ENCODE measurements at regions not wholly inside any gene's neighbourhood (a gene's known extent, or its start where the extent isn't known, plus 50 kb on each side); places are given as distances from the start of the nearest gene placed in this dataset.

DNA sequence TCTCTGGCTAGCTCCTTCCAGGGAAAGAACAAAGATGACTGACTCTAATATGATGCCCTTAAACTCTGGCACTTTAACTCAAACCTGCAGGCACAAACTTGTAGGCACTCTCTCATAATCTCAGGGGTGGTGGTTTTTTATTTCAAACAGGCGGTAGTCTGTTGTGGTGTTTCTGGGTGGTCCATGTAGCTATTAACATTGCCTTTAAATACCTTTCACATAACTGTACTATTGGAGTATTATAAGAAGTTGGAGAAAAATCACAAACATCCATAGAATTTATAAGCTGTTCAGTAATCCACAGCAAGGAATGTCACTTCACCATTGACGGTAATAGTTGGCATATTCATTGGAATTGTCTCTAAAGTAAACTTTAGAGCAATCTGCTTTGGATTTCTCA, 204.2 kb upstream of the PDE5A start:
- ATAC-seq (no peak), DNase-seq (ENCODE audit: low read depth, low spot score) (no peak), FAIRE-seq (no peak)
- Histone ChIP-seq H3K27me3 (replicated peaks in 1 of 2; ENCODE audit: control insufficient read depth in 2 of 2, insufficient read depth in 2 of 2, low read length in 1 of 2) (no peaks in the 10 kb centered on the region), H2AFZ (ENCODE audit: control insufficient read depth, low read depth, low read length) (no peak overlapping the region), H4K20me1 (ENCODE audit: control insufficient read depth, insufficient read depth) (no peaks in the 10 kb centered on the region), H3K4me3 (no peak overlapping the region), H3K4me1 (ENCODE audit: control insufficient read depth, insufficient read depth, low read length) (no peaks in the 10 kb centered on the region), H3K79me2 (ENCODE audit: control insufficient read depth, insufficient read depth, low read length) (no peaks in the 10 kb centered on the region), H3K9ac (ENCODE audit: control insufficient read depth, insufficient read depth, low read length) (no peak overlapping the region), H3K27ac (ENCODE audit: control insufficient read depth, insufficient read depth) (no peak overlapping the region), H3K36me3 (ENCODE audit: control insufficient read depth in 2 of 2, insufficient read depth in 2 of 2, low read length in 1 of 2) (no peaks in the 10 kb centered on the region), H3K9me3 (replicated peaks; ENCODE audit: control insufficient read depth, insufficient read depth, low read length) (no peaks in the 10 kb centered on the region), H3K4me2 (ENCODE audit: control insufficient read depth, insufficient read depth) (no peak overlapping the region)
- WGBS (ENCODE audit: insufficient coverage, insufficient replicate concordance, low lambda C conversion rate, missing lambda C conversion rate) = 91% methylated on average over 2 of the region's 2 CpGs
- BruUV-seq (replicated peaks) = no TSS peak
- POLR2A ChIA-PET = no interaction called here
- in situ Hi-C loops (cut with MboI) (no loop called here), intact Hi-C loops (cut with micrococcal nuclease; ENCODE audit: unreplicated experiment) (no loop called here)
- RAD21 ChIA-PET (ENCODE audit: unreplicated experiment) = no interaction called here
- TF ChIP-seq RB1 (IDR thresholded peaks at IDR 0.05; ENCODE audit: borderline replicate concordance) (no peak), CREM (IDR thresholded peaks at IDR 0.05; ENCODE audit: low read depth) (no peak), NFIC (IDR thresholded peaks at IDR 0.05; ENCODE audit: low read depth, low read length) (no peak), SPI1 (IDR thresholded peaks at IDR 0.05; ENCODE audit: borderline replicate concordance, insufficient read depth, low read depth, low read length) (no peak), MAX (IDR thresholded peaks at IDR 0.05; ENCODE audit: low read depth, low read length) (no peak), NRF1 (conservative IDR thresholded peaks at IDR 0.05; ENCODE audit: low read depth, low read length) (no peak), RUNX3 (IDR thresholded peaks at IDR 0.05; ENCODE audit: low read length) (no peak), SIN3A (IDR thresholded peaks at IDR 0.05; ENCODE audit: low read depth, low read length) (no peak), WRNIP1 (IDR thresholded peaks at IDR 0.05; ENCODE audit: borderline replicate concordance, low read depth, low read length) (no peak), EZH2 (IDR thresholded peaks at IDR 0.05; ENCODE audit: borderline replicate concordance, control insufficient read depth, low read depth, low read length) (no peak), NKRF (conservative IDR thresholded peaks at IDR 0.05) (no peak), PKNOX1 (IDR thresholded peaks at IDR 0.05) (no peak), TCF12 (IDR thresholded peaks at IDR 0.05; ENCODE audit: low read depth, low read length) (no peak)
- TF ChIP-seq, protein P1, sequence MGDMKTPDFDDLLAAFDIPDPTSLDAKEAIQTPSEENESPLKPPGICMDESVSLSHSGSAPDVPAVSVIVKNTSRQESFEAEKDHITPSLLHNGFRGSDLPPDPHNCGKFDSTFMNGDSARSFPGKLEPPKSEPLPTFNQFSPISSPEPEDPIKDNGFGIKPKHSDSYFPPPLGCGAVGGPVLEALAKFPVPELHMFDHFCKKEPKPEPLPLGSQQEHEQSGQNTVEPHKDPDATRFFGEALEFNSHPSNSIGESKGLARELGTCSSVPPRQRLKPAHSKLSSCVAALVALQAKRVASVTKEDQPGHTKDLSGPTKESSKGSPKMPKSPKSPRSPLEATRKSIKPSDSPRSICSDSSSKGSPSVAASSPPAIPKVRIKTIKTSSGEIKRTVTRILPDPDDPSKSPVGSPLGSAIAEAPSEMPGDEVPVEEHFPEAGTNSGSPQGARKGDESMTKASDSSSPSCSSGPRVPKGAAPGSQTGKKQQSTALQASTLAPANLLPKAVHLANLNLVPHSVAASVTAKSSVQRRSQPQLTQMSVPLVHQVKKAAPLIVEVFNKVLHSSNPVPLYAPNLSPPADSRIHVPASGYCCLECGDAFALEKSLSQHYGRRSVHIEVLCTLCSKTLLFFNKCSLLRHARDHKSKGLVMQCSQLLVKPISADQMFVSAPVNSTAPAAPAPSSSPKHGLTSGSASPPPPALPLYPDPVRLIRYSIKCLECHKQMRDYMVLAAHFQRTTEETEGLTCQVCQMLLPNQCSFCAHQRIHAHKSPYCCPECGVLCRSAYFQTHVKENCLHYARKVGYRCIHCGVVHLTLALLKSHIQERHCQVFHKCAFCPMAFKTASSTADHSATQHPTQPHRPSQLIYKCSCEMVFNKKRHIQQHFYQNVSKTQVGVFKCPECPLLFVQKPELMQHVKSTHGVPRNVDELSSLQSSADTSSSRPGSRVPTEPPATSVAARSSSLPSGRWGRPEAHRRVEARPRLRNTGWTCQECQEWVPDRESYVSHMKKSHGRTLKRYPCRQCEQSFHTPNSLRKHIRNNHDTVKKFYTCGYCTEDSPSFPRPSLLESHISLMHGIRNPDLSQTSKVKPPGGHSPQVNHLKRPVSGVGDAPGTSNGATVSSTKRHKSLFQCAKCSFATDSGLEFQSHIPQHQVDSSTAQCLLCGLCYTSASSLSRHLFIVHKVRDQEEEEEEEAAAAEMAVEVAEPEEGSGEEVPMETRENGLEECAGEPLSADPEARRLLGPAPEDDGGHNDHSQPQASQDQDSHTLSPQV (IDR thresholded peaks at IDR 0.05) = no peak
- TF ChIP-seq, protein P2, sequence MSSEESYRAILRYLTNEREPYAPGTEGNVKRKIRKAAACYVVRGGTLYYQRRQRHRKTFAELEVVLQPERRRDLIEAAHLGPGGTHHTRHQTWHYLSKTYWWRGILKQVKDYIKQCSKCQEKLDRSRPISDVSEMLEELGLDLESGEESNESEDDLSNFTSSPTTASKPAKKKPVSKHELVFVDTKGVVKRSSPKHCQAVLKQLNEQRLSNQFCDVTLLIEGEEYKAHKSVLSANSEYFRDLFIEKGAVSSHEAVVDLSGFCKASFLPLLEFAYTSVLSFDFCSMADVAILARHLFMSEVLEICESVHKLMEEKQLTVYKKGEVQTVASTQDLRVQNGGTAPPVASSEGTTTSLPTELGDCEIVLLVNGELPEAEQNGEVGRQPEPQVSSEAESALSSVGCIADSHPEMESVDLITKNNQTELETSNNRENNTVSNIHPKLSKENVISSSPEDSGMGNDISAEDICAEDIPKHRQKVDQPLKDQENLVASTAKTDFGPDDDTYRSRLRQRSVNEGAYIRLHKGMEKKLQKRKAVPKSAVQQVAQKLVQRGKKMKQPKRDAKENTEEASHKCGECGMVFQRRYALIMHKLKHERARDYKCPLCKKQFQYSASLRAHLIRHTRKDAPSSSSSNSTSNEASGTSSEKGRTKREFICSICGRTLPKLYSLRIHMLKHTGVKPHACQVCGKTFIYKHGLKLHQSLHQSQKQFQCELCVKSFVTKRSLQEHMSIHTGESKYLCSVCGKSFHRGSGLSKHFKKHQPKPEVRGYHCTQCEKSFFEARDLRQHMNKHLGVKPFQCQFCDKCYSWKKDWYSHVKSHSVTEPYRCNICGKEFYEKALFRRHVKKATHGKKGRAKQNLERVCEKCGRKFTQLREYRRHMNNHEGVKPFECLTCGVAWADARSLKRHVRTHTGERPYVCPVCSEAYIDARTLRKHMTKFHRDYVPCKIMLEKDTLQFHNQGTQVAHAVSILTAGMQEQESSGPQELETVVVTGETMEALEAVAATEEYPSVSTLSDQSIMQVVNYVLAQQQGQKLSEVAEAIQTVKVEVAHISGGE (CRISPR knock-in tag; IDR thresholded peaks at IDR 0.05) = no peak
- CTCF ChIA-PET = no interaction called here
- SMC1A ChIA-PET (ENCODE audit: uncharacterized antibody, unreplicated experiment) = interaction anchor here (1.7 kb wide), 1 partner anchor 11 kb away, joined by 4 read pairs; no protein-coding TSS in a partner anchor

Measured in GM12878 (cell line).